Fibroblast of skin of right quadriceps (primary cell): ENCODE measurements at regions not wholly inside any gene's neighbourhood (a gene's known extent, or its start where the extent isn't known, plus 50 kb on each side); places are given as distances from the start of the nearest gene placed in this dataset.

ENCODE experiments used
- DNase-seq: peaks from one replicate; pipeline ENCODE4 v3.0.0-alpha.2; 2013

DNA sequence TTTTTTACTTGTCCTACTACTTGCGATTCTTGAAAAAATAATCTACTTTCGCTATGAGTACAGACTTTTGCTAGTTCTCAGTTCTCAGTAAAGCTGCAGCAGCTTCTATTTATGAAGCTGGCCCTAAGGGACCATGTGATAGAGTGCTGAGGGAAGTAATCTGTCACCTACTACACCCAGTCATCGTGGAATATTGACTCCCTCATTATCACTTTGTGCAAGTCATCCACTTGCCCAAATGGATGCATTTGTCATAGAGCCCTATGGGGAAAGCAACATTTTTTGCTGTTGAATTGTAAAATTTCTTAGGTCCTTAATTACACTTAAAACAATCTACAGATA lies 1919.8 kb downstream of the SUCLG1 start:
- DNase-seq = no peak

DNA sequence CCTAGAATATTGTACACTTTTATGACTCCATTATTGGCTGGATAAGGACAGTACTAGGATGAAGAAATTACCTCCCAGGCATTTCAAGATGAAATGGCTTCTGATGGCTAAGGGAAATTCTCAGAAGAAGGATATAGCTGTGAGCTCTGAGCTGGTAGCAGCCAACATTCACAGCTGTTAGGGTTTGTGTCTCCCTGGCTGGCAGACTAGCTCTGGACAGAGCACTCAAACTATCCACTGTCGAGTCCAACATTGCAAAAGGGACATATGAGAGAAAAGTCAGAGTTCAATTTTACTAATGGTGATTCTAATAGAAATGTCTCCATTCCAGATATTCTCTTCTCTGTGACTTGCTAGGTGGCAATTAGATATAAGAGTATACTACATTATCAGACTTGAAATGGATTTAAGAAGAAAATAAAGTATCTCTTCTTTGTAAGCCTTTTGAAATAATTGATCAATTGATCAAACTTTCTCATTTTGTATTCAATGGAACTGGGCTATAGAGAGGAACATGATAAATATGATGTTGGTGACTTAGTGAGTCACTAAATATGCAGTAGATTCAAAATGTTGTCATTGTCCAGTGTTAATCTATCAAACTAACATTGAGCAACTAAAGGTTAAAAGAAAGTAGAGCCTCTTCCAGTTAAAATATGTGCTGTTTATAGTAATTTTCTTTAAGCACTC lies 1920.3 kb downstream of the SUCLG1 start:
- no peak for DNase-seq

DNA sequence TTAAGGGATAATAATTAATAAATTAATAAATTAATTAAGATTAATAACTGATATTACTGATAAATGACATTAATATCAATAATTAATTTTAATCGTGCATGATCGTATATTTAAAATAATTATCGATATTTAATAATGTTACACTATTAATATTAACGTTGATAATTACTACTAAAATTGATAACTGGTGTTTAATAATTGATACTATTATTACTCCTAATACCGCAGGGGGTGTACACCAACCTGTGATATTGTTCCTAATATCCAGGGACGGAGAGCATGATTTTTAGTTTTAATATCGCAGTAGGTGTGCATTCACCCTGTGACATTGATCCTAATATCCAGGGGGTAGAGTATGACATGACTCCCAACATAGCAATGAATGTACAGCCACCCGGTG lies 1930.8 kb downstream of the SUCLG1 start:
- no peak for DNase-seq

DNA sequence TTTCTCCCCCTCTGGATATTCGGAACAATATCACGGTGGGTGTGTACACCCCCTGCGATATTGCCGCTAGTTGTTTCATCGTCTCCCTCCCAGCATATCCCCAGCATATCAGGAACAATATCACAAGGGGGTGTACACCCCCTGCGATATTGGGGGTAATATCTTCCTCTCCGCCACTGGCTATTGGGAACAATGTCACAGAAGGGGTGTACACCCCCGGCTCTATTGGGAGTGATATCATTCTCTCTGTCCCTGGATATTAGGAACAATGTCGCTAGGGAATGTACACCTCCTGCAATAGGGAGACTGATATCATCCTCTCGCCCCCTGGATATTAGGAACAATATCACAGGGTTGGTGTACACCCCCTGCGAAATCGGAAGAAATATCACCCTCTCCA lies 1932.0 kb downstream of the SUCLG1 start:
- no peak for DNase-seq

DNA sequence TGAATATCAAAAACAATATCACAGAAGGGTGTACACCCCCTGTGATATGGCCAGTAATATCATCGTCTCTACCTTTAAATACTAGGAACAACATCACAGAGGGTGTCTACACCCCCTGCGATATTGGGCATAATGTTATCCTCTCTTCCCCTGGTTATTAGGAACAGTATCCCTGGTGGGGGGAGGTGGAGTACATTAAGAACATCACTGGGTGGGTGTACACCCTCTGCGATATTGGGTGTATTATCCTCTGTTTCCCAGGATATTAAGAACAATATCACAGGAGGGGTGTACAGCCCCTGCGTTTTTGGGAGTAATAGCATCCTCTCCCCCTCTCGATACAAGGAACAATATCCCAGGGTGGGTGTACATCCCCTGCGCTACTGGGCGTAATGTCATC lies 1932.8 kb downstream of the SUCLG1 start:
- no peak for DNase-seq

DNA sequence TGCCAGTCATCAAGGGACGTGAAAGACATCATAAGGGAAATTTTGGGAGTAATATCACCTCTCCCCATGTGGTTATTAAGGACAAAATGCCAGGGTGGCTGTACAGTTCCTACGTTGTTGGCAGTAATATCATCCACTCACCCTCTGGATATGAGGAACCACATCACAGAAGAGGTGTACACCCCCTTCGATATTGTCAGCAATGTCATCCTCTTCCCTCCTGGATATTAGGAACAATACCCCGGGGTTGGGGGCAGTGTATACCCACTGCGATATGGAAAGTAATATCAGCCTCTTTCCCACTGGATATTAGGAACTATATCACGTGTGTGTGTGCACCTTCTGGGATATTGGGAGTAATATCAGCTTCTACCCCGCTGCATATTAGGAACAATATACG lies 1933.3 kb downstream of the SUCLG1 start:
- DNase-seq = no peak

DNA sequence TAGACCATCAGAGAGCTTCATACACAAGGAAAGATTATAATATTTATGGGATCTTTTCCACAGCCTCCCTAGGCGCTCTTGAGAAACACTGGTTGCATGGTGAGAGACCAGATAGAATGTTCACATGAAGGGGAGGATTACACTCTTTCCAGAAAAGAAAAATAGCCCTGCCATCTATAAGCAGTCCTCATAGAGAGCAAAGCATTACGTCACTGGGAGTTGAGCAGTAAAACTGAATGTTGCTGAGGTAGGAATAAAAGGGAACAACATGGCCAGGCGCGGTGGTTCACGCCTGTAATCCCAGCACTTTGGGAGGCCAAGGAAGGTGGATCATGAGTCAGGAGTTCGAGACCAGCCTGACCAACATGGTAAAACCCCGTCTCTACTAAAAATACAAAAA lies 1934.3 kb downstream of the SUCLG1 start:
- DNase-seq = no peak

DNA sequence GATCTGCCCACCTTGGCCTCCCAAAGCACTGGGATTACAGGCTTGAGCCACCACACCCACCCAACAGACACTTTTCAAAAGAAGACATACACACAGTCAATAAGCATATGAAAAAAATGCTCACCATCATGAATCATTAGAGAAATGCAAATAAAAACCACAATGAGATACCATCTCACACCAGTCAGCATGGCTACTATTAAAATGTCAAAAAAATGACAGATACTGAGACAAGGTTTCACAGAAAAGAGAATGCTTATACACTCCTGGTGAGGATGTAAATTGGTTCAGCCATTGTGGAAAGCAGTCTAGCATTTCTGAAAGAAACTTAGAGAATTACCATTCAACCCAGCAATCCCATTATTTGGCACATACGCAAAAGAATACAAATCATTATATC lies 1947.2 kb downstream of the SUCLG1 start:
- no peak for DNase-seq

DNA sequence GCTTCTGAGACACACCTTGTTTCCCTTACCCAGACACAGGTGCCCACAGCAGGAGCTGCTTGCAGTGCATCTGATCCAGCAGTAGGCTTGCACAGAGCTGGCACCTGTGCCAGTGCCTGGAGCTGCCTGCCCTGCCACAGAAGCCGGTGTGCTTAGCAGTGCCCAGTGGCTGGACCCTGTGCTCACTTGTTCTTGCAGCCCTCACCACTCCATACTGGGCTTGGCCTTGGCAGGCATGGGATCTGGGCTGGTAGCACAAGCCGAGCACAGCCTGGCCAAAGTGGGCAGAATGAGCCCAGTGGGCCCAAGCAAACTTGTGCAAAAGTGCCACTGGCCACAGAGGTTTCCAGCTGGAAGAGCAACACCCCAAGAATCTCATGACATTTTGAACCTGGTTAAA lies 1950.4 kb downstream of the SUCLG1 start:
- DNase-seq = no peak

DNA sequence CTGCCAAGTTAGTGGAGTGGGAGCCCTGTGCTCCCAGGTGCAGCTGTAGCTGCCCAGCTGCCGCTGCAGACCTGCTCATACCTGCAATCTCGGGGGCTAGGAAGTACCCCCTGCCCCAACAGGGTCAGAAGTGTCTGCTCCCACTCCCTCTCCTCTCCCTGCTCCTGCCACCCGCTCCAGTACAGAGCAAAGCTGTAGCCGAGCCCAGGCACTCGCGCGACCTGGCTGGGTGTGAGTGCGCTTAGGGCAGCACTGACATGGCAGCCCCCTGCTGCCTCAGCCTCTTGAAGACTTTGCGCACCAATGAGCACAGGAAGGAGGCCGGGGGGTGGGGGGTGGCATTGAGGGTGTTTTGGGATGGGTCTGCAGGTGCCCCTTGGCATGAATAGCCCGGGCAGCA lies 1951.4 kb downstream of the SUCLG1 start:
- no peak for DNase-seq

DNA sequence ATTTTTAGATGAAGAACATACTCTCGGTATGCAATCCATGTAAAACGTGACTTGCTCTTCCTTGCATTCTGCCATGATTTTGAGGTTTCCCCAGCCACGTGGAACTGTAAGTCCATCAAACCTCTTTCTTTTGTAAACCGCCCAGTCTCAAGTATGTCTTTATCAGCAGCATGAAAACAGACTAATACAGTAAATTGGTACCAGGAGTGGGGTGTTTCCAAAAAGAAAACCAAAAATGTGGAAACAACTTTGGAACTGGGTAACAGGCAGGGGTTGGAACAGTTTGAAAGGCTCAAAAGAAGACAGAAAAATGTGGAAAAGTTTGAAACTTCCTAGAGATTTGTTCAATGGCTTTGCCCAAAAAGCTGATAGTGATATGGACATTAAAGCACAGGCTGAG lies 1957.9 kb downstream of the SUCLG1 start:
- DNase-seq = no peak

DNA sequence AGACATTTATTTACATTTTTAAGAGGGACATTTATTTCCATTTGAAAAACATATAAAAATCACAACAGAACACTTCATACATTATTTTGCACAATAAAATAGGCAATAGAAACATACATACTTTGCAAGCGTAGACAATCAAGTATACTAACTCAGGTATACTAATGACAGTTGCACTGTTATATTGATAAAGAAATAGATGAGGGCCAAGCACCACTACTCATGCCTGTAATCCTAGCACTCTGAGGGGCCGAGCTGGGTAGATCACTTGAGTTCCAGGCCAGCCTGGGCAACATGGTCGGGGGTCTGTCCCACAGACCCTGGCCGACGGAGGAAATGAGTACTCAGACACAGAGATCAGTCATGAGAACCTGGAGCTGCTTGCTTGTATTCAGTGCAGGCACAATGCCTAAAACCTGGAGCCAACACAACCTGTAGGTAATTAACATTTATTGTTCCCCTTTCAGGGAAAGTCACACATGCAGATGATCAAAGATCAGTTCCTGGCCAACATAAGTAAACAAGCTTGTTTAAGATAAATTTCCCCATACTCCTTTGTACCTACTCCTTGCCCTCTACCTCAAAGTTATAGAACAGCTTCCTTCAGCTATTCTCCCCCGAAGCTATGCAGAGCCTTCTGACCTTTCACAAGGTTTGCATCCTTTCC lies 1960.2 kb downstream of the SUCLG1 start:
- DNase-seq = no peak

DNA sequence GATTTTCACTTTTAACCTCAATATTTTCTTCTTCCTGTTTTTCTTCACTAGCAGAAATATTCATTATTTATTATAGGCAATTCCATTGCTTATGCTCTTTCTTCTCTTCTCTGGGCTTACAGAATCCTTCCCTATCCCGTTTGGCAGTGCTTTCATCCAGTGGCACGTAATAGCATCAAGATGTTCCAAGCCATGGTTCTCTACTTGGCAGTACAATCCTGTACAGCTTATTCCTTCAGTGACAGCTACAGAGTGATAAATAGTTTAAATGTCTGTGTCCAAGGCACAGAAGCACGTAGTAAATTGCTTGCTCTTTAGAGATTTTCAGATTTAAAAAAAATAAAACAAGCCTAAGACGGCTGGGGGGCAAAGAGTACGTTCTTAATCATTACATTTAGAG lies 1964.3 kb downstream of the SUCLG1 start:
- no peak for DNase-seq

DNA sequence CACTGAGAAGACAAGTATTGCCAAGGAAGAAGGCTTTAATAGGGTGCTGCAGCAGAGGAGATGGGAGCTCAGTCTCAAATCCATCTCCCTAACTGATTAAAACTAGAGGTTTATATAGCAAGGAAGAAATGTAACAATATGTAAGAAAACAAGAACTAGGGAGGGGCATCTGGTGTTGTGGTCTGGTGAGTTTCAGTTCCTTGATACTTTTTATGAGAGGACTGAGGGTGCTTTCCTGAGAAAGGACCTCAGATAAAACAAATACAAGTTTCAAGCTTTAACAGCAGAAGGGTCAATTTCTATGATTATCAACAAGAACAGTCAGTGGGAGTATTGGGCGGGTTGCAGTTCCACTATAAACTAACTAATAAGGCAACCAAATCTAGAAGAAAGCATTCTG lies 1967.5 kb downstream of the SUCLG1 start:
- DNase-seq = no peak

DNA sequence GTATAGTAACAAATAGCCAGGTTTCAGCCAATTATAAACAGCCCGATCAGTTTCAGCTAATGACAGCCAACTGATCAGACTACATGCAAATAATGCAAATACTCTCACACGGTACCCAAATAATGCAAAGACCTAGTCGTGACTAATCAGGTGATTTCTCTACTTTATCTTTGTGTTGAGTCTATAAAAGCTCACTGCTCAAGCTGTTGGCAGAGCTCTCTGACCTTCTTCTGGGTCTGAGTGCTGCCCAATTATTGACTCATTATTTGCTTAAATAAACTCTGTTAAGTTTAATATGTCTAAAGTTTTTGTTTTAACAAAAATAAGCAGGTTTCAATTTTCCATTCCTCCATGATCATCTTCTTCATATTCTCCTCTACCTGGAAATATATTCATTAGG lies 1971.7 kb downstream of the SUCLG1 start:
- no peak for DNase-seq

DNA sequence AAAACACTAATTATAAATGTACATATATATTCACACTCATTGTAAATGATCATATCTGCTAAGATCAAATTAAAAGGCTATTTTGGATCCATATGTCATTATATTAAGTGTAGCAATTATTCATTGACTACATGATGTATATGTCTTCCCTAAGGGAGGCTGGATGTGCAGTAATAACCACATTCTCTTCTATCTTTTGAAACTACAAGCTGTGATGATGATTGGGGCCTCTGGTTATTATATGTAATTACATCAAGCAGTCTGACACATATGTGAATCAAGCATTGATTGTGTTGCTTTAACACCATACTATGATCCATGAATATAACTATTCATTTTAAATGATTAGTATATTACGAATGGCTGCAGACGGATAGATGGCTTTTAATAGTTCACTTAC lies 1973.4 kb downstream of the SUCLG1 start:
- no peak for DNase-seq

DNA sequence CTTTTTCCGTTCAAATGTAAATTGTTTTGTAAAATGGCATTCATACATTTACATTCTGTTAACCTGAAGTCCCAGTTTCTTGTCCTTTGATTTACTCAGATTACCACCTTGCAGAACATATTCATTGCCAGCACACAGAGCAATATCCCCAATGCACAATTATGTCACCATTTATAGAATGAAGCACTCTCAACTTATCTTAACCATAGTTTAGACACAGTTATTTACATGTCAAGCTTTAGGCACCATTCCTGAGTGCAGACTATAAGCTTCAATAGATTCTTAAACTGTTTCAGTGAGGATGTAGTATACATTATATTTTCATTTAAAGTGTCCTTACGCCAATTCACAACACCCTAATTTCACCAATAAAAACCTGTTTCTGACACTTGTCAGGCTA lies 1977.9 kb downstream of the SUCLG1 start:
- no peak for DNase-seq

DNA sequence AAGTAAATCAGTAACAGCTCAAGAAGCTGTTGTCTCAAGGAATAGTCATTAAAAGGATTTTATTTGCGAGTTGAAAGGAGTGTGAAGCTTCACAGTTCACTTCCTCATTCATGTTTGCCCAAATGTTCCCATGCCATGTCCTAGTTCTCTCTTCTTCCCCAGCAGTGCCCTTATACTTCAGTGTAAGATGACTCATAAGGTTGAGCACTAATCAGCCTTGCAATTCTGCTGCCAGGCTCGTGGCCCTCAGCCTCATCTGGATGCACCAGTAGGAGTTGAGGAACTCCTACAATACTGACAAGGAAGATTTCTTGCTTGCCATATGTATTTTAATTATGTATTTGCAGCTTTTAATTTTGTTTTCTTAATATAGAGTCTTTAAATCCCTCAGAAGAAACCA lies 1980.4 kb downstream of the SUCLG1 start:
- no peak for DNase-seq

DNA sequence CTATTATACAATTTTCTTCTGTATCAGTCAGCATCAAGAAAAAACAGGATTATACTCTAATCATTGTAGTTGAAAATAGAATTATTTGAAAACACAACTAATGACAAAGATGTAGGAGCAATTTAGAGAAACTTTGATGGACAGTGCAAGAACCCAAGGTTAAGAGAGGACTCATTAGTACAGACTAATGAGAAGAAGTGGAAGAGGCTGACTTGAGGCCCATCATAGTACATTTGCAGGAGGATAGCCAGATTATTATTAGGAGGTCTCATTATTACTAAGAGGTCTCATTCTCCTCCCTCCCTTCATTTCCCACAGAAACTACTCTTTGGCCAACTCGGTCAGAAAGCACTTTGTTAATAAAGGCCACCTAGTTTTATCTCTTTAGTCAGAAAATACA lies 1983.0 kb downstream of the SUCLG1 start:
- no peak for DNase-seq

DNA sequence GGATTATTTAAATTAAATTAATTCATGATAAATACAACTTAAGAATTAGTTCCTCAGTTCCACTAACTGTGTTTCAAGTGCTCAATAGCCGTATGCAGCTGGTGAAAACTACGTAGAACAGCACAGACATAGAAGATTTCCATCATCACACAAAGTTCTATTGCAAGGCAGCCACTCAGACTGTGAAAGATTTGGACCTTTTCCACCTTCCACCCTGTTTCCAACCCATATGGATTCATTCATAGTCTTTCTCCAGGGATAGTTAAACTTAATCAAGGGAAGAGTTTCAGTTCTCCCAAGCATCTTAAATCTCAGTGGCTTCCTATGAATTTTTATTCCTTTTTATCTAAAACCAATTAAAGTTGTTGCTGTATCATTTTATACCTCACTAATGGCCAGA lies 2030.8 kb downstream of the SUCLG1 start:
- DNase-seq = no peak

DNA sequence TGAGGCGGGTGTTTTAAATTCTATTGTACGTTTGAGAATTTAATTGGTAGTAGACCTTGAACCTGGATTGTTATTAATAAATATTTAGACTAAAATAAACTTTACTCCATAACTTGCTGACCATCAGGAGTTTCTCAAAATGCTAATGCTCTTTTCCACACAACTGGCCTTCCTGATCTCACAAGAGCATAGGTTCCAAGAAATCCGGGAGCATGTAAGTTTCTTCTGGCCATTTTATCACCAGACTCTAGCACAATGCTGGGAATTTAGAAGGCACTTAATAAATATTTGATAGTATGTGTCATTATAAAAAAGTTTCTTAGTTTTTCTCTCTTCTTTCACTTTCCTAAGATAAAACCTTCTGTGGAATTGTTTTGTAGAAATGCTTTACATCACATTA lies 2047.1 kb downstream of the SUCLG1 start:
- DNase-seq = no peak

DNA sequence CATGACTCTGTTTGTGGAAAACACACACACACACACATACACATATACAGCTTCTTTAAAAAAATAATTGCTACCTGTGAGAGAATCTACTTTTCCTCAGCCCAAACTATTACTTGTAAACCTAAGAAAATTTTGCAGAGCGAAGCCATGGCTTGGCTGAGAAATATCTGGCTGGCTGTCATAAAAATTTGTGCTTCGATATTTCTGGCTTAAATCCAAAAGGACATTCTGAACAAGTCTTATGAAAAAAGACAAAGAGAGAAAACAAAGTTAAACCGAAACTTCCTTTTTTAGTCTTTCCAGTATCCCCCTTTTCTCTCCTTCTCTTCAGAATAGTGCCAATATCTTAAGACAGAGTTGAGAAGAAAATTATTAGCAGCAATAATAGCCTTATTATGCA lies 2048.0 kb downstream of the SUCLG1 start:
- DNase-seq = no peak

DNA sequence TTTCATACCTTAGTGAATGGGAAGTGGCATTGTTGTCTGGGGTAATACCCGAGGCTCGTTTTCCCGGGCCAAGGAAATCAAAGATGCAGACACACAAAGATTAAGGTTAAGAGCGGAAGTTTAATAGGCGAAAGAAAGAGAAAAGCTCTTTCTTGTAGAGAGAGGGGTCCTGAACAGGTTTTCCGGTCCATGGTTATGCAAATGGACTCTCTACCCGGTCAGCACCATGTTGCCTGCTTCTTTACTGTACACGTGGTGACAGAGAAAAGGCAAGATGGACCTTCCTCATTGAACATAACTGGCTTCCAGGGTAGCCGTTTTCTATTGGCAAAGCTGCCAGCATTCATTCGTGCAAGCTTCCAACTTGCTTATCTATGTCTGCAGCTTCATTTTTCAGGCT lies 2063.5 kb downstream of the SUCLG1 start:
- DNase-seq = no peak

DNA sequence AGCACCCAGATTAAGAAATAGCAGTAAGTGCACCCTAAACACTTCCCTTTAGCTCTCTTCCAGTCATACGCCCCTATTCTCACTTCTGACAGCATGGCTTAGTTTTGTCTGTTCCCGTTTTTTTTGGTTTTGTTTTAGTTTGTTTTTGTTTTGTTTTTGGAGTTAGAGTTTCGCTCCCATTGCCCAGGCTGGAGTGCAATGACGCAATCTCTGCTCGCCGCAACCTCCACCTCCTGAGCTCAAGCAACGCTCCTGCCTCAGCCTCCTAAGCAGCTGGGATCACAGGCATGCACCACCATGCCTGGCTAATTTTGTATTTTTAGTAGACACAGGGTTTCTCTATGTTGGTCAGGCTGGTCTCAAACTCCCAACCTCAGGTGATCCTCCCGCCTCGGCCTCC lies 2067.7 kb downstream of the SUCLG1 start:
- no peak for DNase-seq

DNA sequence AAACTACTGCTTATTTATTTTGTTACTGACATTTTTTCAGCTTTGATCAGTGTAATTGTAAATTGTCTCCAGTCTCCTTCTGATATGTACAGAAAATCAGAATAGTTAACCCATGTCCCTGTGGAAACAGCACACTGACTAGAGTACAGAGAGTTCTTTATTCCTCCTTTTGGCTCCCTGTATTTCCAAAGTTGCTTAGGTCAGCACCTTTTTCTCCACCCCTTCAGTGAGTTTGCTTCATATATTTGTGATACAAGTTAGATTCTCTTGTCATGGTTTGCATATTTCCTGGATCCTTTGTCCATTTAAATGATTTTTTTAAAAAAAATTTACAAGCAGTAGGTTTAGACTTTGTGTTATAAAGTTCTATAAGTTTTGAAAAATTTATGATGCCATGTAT lies 2051.1 kb upstream of the LRRTM1 start:
- DNase-seq = no peak
